Calu3 (cell line): ENCODE measurements at regions not wholly inside any gene's neighbourhood (a gene's known extent, or its start where the extent isn't known, plus 50 kb on each side); places are given as distances from the start of the nearest gene placed in this dataset.

Source experiments
- BruUV-seq: library from RNA; stranded (reverse); fragments of 400-500 nt; replicated peaks from 2 replicates; lab custom pipeline; 2021; lab: Mats Ljungman, UMichigan
- CTCF ChIA-PET: fragments of 300-600 bp; sonication (Branson Sonifier 250); formaldehyde crosslinking; loops from one replicate; lab custom pipeline; 2022; ENCODE audit warnings: antibody characterized with exemption; lab: Charles Lee
- DNase-seq: peaks from one replicate; pipeline ENCODE4 v3.0.0; 2022
- H3K27ac Mint-ChIP-seq: one replicate; pipeline ENCODE4 v1.8.0; 2022; ENCODE audit warnings: mixed read lengths; ENCODE audit not compliant: unreplicated experiment
- H3K27me3 Mint-ChIP-seq: one replicate; pipeline ENCODE4 v1.8.0; 2022; ENCODE audit warnings: mixed read lengths; ENCODE audit not compliant: unreplicated experiment
- H3K36me3 Mint-ChIP-seq: one replicate; pipeline ENCODE4 v1.8.0; 2022; ENCODE audit warnings: mild to moderate bottlenecking, moderate library complexity, mixed read lengths; ENCODE audit not compliant: insufficient read depth, unreplicated experiment
- H3K4me1 Mint-ChIP-seq: one replicate; pipeline ENCODE4 v1.8.0; 2022; ENCODE audit warnings: mild to moderate bottlenecking, low read depth, mixed read lengths; ENCODE audit not compliant: unreplicated experiment
- H3K4me3 Mint-ChIP-seq: one replicate; pipeline ENCODE4 v1.8.0; 2022; ENCODE audit warnings: mild to moderate bottlenecking, low read depth, moderate library complexity, mixed read lengths; ENCODE audit not compliant: unreplicated experiment
- H3K9me3 Mint-ChIP-seq: one replicate; pipeline ENCODE4 v1.8.0; 2022; ENCODE audit warnings: low read depth, mixed read lengths; ENCODE audit not compliant: unreplicated experiment
- intact Hi-C: fragments of 100-400 bp; cut with micrococcal nuclease; formaldehyde crosslinking; loops from one replicate; pipeline ENCODE4 v1.10.0; 2022; ENCODE audit not compliant: unreplicated experiment
- TF ChIP-seq, protein P1 (sequence below): fragments of 200-600 bp; IDR thresholded peaks from one replicate; pipeline ENCODE4 v1.8.0; 2022; ENCODE audit warnings: antibody characterized with exemption; ENCODE audit not compliant: unreplicated experiment

DNA sequence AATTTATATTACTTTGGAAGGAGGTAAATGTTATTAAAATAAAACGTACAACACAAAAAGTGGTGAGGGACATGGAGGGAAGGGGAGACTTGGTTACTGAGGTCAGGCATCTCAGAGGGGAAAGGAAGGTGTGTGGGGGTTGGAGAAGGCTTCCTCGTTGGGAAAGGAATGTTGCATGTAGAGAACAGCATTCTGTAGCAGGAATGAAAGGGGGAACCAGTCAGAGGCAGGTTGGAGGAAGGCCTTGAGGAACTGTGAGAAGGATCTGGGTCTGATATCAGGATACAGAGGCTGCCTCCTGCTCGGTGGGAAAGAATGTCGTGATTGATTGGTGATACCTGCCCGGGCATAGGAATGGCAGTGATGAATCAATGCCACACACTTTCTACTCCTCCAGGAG lies 103.3 kb upstream of the ZFHX3 start:
- no TSS peak for BruUV-seq
- CTCF ChIA-PET: no interaction called here
- DNase-seq: no peak
- H3K4me3 Mint-ChIP-seq: no peak overlapping the region
- H3K4me1 Mint-ChIP-seq: no peaks in the 10 kb centered on the region
- no peaks in the 10 kb centered on the region for H3K36me3 Mint-ChIP-seq
- intact Hi-C loops: no loop called here
- no peaks in the 10 kb centered on the region for H3K27me3 Mint-ChIP-seq
- H3K9me3 Mint-ChIP-seq: no peaks in the 10 kb centered on the region
- TF ChIP-seq, protein P1, sequence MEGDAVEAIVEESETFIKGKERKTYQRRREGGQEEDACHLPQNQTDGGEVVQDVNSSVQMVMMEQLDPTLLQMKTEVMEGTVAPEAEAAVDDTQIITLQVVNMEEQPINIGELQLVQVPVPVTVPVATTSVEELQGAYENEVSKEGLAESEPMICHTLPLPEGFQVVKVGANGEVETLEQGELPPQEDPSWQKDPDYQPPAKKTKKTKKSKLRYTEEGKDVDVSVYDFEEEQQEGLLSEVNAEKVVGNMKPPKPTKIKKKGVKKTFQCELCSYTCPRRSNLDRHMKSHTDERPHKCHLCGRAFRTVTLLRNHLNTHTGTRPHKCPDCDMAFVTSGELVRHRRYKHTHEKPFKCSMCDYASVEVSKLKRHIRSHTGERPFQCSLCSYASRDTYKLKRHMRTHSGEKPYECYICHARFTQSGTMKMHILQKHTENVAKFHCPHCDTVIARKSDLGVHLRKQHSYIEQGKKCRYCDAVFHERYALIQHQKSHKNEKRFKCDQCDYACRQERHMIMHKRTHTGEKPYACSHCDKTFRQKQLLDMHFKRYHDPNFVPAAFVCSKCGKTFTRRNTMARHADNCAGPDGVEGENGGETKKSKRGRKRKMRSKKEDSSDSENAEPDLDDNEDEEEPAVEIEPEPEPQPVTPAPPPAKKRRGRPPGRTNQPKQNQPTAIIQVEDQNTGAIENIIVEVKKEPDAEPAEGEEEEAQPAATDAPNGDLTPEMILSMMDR: no peak
- H3K27ac Mint-ChIP-seq: no peak overlapping the region

DNA sequence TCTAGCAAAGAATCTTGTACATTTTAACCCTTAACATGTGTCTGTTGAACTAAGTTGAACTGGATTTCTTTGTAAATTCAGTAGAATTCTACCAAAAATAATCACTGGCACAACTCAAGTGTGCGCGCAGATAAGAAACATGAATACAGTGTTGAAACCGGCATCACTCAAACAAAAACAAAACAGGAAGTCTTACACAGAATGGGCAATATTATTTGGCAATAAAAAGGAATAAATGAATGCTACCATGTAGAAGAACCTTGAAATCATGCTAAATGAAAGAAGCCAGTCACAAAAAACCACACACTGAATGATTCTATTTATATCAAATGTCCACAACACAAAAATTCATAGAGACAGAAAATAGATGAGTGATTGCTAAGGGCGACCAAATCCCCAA lies 102.9 kb upstream of the ZFHX3 start:
- H3K27me3 Mint-ChIP-seq: no peaks in the 10 kb centered on the region
- intact Hi-C loops: no loop called here

GRCh38 chr16:73149334-73149733 lies 101.4 kb upstream of the ZFHX3 start:
- H3K27me3 Mint-ChIP-seq: peaks cover 13% of the 10 kb centered on the region
- no TSS peak for BruUV-seq
- intact Hi-C loops: no loop called here
- H3K36me3 Mint-ChIP-seq: no peaks in the 10 kb centered on the region
- no peak overlapping the region for H3K27ac Mint-ChIP-seq
- no peaks in the 10 kb centered on the region for H3K4me1 Mint-ChIP-seq
- TF ChIP-seq, protein P1: no peak
- H3K4me3 Mint-ChIP-seq: no peak overlapping the region
- no peaks in the 10 kb centered on the region for H3K9me3 Mint-ChIP-seq
- no peak for DNase-seq
- CTCF ChIA-PET: no interaction called here

More for the DNA sequence above, 102.9 kb upstream of the ZFHX3 start:
- no peak overlapping the region for H3K27ac Mint-ChIP-seq
- no peak overlapping the region for H3K4me3 Mint-ChIP-seq
- CTCF ChIA-PET: no interaction called here
- TF ChIP-seq, protein P1: no peak
- BruUV-seq: no TSS peak
- H3K4me1 Mint-ChIP-seq: no peaks in the 10 kb centered on the region
- no peaks in the 10 kb centered on the region for H3K9me3 Mint-ChIP-seq
- H3K36me3 Mint-ChIP-seq: no peaks in the 10 kb centered on the region
- no peak for DNase-seq

DNA sequence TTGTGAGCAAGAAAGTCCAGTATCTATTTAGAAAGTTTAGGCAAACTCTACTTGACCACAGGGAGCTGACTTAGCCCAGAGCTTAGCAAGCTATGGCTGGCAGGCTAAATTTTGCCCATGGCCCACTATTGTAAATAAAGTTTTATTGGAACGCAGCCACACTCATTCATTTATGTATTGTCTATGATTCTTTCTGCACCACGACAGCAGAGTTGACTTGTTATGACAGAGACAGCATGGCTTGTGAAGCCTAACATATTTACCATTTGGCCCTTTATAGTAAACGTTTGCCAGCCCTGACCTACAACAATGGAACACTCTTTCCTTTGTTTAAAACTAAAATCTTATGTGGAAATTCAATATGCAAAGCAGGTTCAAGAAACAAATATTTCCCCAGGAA lies 100.0 kb upstream of the ZFHX3 start:
- peaks cover 10% of the 10 kb centered on the region for H3K4me1 Mint-ChIP-seq
- intact Hi-C loops: no loop called here
- H3K36me3 Mint-ChIP-seq: no peaks in the 10 kb centered on the region
- TF ChIP-seq, protein P1: no peak
- DNase-seq: no peak
- CTCF ChIA-PET: interaction anchor here (0.6 to 0.9 kb wide), 2 partner anchors 106 to 572 kb away, joined by 5 to 7 read pairs; no protein-coding TSS in a partner anchor
- no peak overlapping the region for H3K27ac Mint-ChIP-seq
- no peak overlapping the region for H3K4me3 Mint-ChIP-seq
- H3K27me3 Mint-ChIP-seq: peaks cover 26% of the 10 kb centered on the region
- BruUV-seq: no TSS peak
- no peaks in the 10 kb centered on the region for H3K9me3 Mint-ChIP-seq
